Epithelial cell of proximal tubule (primary cell): ENCODE measurements at regions not wholly inside any gene's neighbourhood (a gene's known extent, or its start where the extent isn't known, plus 50 kb on each side); places are given as distances from the start of the nearest gene placed in this dataset.

Source experiments
- DNase-seq: peaks from one replicate; pipeline ENCODE4 v3.0.0-alpha.2; 2011; ENCODE audit warnings: low read depth
- H3K4me3 ChIP-seq: 2 replicates; pipeline ENCODE4 v1.5.1; 2011; ENCODE audit warnings: low read depth, mild to moderate bottlenecking, low read length
- CTCF ChIP-seq: conservative IDR thresholded peaks from 2 replicates; pipeline ENCODE4 v1.5.1; 2012; ENCODE audit warnings: low read depth, mild to moderate bottlenecking, low read length

DNA sequence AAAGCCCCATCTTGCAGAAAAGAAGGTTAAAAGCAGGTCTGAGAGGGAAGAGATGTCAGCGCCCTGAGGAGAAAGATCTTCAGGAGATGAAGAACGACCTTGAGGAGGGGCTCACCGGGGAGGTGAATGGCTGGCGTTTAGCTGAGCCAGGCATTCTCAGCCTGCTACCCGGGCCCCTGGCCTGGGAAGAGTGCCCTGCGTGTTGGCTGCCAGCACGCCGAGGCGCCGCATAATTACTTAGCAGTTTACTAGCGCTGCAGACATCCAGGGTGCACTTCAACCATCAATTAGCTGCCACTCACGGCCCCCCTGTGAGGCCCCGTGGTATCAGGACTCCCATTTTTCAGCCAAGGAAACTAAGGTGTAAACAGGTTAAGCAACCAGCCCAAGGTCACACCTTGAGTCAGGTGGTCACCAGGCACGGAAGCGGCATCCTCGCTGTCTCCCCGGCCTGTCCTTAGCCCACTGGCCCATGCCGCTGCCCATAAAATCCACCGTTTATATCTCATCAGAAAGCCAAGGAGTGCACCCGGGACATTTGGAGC is 551.9 kb downstream of the BNC2 start:
- no peak for TF ChIP-seq CTCF
- H3K4me3 ChIP-seq = no peak overlapping the region
- DNase-seq = no peak

DNA sequence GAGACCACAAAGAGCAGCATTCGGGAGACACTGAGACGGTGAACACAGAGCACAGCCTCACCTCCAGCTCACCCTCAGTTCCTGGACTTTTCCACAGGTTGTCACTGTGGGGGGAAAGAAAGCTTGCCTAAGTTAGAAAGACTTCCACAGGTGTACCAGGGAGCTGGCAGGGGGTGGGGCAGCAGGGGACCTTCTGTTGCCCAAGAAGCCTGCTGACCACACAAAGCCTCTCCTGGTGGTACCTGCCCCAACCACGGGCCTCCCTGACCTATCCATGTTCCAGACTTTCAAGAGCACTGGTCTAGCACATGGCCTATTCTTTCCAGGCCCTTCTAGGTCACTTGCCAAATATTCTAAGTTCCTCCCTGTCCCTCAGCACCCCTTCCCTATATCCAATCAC is 550.8 kb downstream of the BNC2 start:
- no peak for TF ChIP-seq CTCF
- H3K4me3 ChIP-seq = no peak overlapping the region
- no peak for DNase-seq

DNA sequence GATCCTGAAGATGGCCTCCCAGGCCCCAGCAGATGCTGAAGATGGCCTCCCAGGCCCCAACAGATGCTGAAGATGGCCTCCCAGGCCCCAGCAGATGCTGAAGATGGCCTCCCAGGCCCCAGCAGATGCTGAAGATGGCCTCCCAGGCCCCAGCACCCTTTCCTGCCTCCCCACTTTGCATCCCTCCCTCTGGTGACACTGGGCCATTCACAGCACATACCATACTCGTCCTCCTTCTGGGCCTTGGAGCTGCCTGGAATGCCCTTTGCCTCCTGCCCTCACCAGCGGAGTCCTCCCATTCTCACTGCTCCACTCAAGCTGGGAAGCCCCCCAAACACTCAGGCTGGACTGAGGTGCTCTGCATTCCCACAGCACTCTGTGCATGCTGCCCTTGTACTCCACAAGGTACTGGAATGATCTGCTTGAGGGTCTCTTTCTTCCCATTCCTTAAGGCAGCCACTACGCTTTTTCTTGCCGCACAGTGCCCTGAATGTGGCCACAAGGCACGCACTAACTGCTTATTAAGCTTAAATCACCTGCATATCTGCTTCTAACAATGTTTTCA is 550.0 kb downstream of the BNC2 start:
- no peak for DNase-seq
- TF ChIP-seq CTCF = no peak
- no peak overlapping the region for H3K4me3 ChIP-seq

DNA sequence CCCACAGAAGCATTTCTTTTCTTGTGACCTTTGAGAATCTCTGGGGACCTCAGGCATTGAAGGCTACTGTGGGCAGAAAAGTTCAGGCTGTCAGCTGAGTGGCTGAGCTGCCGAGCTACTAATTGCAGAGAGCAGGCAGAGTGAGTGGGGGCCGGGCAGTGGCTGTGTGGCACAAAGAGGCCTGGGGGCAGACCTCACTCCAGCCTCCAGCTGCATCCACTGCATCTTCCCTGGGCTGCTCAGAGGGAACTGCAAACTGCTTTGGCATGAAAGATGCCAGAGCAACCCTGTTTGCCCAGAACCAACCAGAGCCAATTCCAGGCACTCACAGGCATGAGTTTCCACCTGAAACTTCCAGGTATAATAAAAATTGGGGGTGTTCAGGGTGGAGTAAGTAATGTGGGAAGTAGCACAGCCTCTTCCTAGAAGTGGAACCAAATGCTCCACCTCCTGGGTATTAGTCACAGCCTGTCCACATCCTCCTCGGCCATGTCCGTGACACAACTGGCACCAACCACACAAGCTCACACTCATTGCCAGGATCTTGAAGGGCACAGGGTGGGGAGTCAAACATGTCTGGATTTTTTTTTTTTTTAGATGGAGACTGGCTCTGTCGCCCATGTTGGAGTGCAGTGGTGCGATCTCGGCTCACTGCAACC is 548.9 kb downstream of the BNC2 start:
- no peak for DNase-seq
- no peak for TF ChIP-seq CTCF
- no peak overlapping the region for H3K4me3 ChIP-seq

DNA sequence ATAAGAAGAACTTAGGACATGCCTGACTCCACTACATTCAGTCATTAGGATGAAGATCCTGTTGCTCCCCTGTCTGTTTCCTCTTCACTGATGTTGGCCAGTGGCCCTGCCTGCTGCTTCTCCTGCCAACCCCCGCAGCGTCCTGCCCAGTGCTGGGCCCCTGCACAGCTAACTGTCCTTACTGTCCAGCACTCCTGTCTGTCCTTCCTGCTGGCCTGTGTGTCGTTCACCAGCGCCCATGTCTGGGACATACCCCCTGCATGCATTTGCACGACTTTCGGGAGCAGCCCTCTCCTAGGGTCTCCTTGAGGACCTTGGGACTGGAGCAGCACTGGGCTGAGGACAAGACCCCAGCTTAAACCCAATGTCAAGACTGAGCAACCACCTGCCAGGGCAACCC is 547.6 kb downstream of the BNC2 start:
- no peak for TF ChIP-seq CTCF
- no peak for DNase-seq
- H3K4me3 ChIP-seq = no peak overlapping the region

GRCh38 chr9:16325966-16326365 is 544.5 kb downstream of the BNC2 start:
- H3K4me3 ChIP-seq = no peak overlapping the region
- no peak for DNase-seq
- TF ChIP-seq CTCF = no peak

GRCh38 chr9:16328349-16328748 is 542.1 kb downstream of the BNC2 start:
- DNase-seq = no peak
- TF ChIP-seq CTCF = no peak

More at GRCh38 chr9:16328349-16328748, 542.1 kb downstream of the BNC2 start:
- H3K4me3 ChIP-seq = no peak overlapping the region
